H9 (cell line): ENCODE measurements at regions not wholly inside any gene's neighbourhood (a gene's known extent, or its start where the extent isn't known, plus 50 kb on each side); places are given as distances from the start of the nearest gene placed in this dataset.

Experiments used
- DNase-seq: peaks from one replicate; pipeline ENCODE4 v3.0.0-alpha.2; 2017
- H2AFZ ChIP-seq: one replicate; pipeline ENCODE4 v1.6.1; 2013; ENCODE audit warnings: mild to moderate bottlenecking, low read length, control low read depth, moderate library complexity
- H2AK5ac ChIP-seq: 2 replicates; pipeline ENCODE4 v1.6.1; 2013; ENCODE audit warnings: low read length, control low read depth, mixed read lengths; ENCODE audit not compliant: insufficient read length
- H2BK120ac ChIP-seq: one replicate; pipeline ENCODE4 v1.6.1; 2013; ENCODE audit warnings: low read depth, mild to moderate bottlenecking, low read length, control low read depth, inconsistent platforms; ENCODE audit not compliant: poor library complexity, severe bottlenecking
- H2BK12ac ChIP-seq: 2 replicates; pipeline ENCODE4 v1.6.1; 2013; ENCODE audit warnings: low read length, control low read depth, mixed read lengths, low read depth; ENCODE audit not compliant: insufficient read length
- H2BK15ac ChIP-seq: 2 replicates; pipeline ENCODE4 v1.6.1; 2013; ENCODE audit warnings: low read depth, low read length, control low read depth
- H2BK20ac ChIP-seq: one replicate; pipeline ENCODE4 v1.6.1; 2013; ENCODE audit warnings: low read depth, mild to moderate bottlenecking, low read length, control low read depth, inconsistent platforms; ENCODE audit not compliant: poor library complexity, severe bottlenecking
- H2BK5ac ChIP-seq: 2 replicates; pipeline ENCODE4 v1.6.1; 2013; ENCODE audit warnings: low read length, control low read depth, mixed read lengths; ENCODE audit not compliant: insufficient read length
- H3K14ac ChIP-seq: 2 replicates; pipeline ENCODE4 v1.6.1; 2013; ENCODE audit warnings: low read length, control low read depth; ENCODE audit not compliant: insufficient read depth
- H3K18ac ChIP-seq: 2 replicates; pipeline ENCODE4 v1.6.1; 2013; ENCODE audit warnings: low read depth, mild to moderate bottlenecking, mixed read lengths, low read length, control low read depth; ENCODE audit not compliant: insufficient read length
- H3K23ac ChIP-seq: 2 replicates; pipeline ENCODE4 v1.6.1; 2013; ENCODE audit warnings: low read length, control low read depth, mixed read lengths, low read depth; ENCODE audit not compliant: insufficient read length
- H3K23me2 ChIP-seq: 2 replicates; pipeline ENCODE4 v1.6.1; 2013; ENCODE audit warnings: low read depth, mild to moderate bottlenecking, mixed read lengths, low read length, control low read depth; ENCODE audit not compliant: insufficient read length, poor library complexity, severe bottlenecking
- H3K27ac ChIP-seq: 2 replicates; pipeline ENCODE4 v1.5.1; 2013; ENCODE audit warnings: low read length, control low read depth, mixed read lengths, low read depth; ENCODE audit not compliant: insufficient read length
- H3K27me3 ChIP-seq: 2 replicates; pipeline ENCODE4 v1.6.1; 2013; ENCODE audit warnings: low read length, control low read depth, inconsistent platforms; ENCODE audit not compliant: insufficient read depth
- H3K4ac ChIP-seq: 2 replicates; pipeline ENCODE4 v1.6.1; 2013; ENCODE audit warnings: low read depth, mild to moderate bottlenecking, control low read depth, inconsistent platforms, low read length, moderate library complexity
- H3K4me1 ChIP-seq: 2 replicates; pipeline ENCODE4 v1.6.1; 2013; ENCODE audit warnings: low read length, control low read depth, inconsistent platforms; ENCODE audit not compliant: insufficient read depth
- H3K4me2 ChIP-seq: 2 replicates; pipeline ENCODE4 v1.6.1; 2013; ENCODE audit warnings: low read length, control low read depth, mixed read lengths; ENCODE audit not compliant: insufficient read length, insufficient read depth
- H3K56ac ChIP-seq: 2 replicates; pipeline ENCODE4 v1.6.1; 2013; ENCODE audit warnings: low read depth, mild to moderate bottlenecking, mixed read lengths, low read length, control low read depth; ENCODE audit not compliant: insufficient read length
- H3K79me1 ChIP-seq: 2 replicates; pipeline ENCODE4 v1.6.1; 2013; ENCODE audit warnings: low read depth, mild to moderate bottlenecking, moderate library complexity, low read length, control low read depth, inconsistent platforms; ENCODE audit not compliant: insufficient read depth, poor library complexity, severe bottlenecking
- H3K79me2 ChIP-seq: 2 replicates; pipeline ENCODE4 v1.6.1; 2013; ENCODE audit warnings: low read length, control low read depth, inconsistent platforms; ENCODE audit not compliant: insufficient read depth
- H3K9ac ChIP-seq: 2 replicates; pipeline ENCODE4 v1.6.1; 2013; ENCODE audit warnings: low read length, control low read depth, mixed read lengths; ENCODE audit not compliant: insufficient read length; ENCODE audit errors: extremely low read depth
- H3K9me3 ChIP-seq: one replicate; pipeline ENCODE4 v1.6.1; 2013; ENCODE audit warnings: low read depth, low read length, inconsistent platforms; ENCODE audit not compliant: control insufficient read depth
- H3T11ph ChIP-seq: one replicate; pipeline ENCODE4 v1.6.1; 2013; ENCODE audit warnings: mild to moderate bottlenecking, low read length, control low read depth, inconsistent platforms
- H4K20me1 ChIP-seq: one replicate; pipeline ENCODE4 v1.6.1; 2013; ENCODE audit not compliant: control insufficient read depth, insufficient read length, insufficient read depth
- H4K5ac ChIP-seq: 2 replicates; pipeline ENCODE4 v1.6.1; 2013; ENCODE audit warnings: low read depth, mild to moderate bottlenecking, mixed read lengths, low read length, control low read depth; ENCODE audit not compliant: insufficient read length
- H4K8ac ChIP-seq: replicated peaks from 2 replicates; pipeline ENCODE4 v1.6.1; 2013; ENCODE audit warnings: low read length, control low read depth, mixed read lengths, low read depth; ENCODE audit not compliant: insufficient read length
- H4K91ac ChIP-seq: 2 replicates; pipeline ENCODE4 v1.6.1; 2013; ENCODE audit warnings: low read depth, mild to moderate bottlenecking, moderate library complexity, mixed read lengths, low read length, control low read depth; ENCODE audit not compliant: insufficient read length
- H3K27ac Mint-ChIP-seq, 3 experiments: 2 replicates in 2 of 3; 3 replicates in 1 of 3; pipeline ENCODE4 v1.8.0; 2020 to 2021; ENCODE audit warnings: mixed read lengths in 3 of 3, mild to moderate bottlenecking in 1 of 3, moderate library complexity in 1 of 3
- H3K27me3 Mint-ChIP-seq: 2 replicates; pipeline ENCODE4 v1.8.0; 2021; ENCODE audit warnings: low read depth, mild to moderate bottlenecking, moderate library complexity, mixed read lengths
- H3K36me3 Mint-ChIP-seq, 3 experiments: 2 replicates in 2 of 3; 3 replicates in 1 of 3; pipeline ENCODE4 v1.8.0; 2020 to 2021; ENCODE audit warnings: low read depth in 3 of 3, mixed read lengths in 3 of 3; ENCODE audit not compliant: insufficient read depth in 1 of 3
- H3K4me1 Mint-ChIP-seq, 2 experiments: 2 replicates each; pipeline ENCODE4 v1.8.0; 2020; ENCODE audit warnings: mixed read lengths in 2 of 2
- H3K4me3 Mint-ChIP-seq, 2 experiments: 2 replicates in 1 of 2; 3 replicates in 1 of 2; pipeline ENCODE4 v1.8.0; 2020 to 2021; ENCODE audit warnings: mild to moderate bottlenecking in 2 of 2, mixed read lengths in 2 of 2, moderate library complexity in 1 of 2
- H3K9me3 Mint-ChIP-seq, 2 experiments: 2 replicates in 1 of 2; 3 replicates in 1 of 2; pipeline ENCODE4 v1.8.0; 2020; ENCODE audit warnings: mild to moderate bottlenecking in 2 of 2, mixed read lengths in 2 of 2, moderate library complexity in 1 of 2
- WGBS: extraction: QIAGEN DNeasy Blood & Tissue Kit; methylation state at CpG from one replicate; pipeline ENCODE4 v1.1.7; 2013; ENCODE audit warnings: missing lambda C conversion rate, low lambda C conversion rate, mixed read lengths; ENCODE audit not compliant: insufficient read length; ENCODE audit errors: extremely low coverage; 5-methylcytosine and 5-hydroxymethylcytosine counted together
- TF ChIP-seq, protein P1 (sequence below): fragments of 200-600 bp; sonication (generic); conservative IDR thresholded peaks from 3 replicates; pipeline ENCODE4 v1.8.0; 2021; ENCODE audit warnings: antibody characterized with exemption, mild to moderate bottlenecking

DNA sequence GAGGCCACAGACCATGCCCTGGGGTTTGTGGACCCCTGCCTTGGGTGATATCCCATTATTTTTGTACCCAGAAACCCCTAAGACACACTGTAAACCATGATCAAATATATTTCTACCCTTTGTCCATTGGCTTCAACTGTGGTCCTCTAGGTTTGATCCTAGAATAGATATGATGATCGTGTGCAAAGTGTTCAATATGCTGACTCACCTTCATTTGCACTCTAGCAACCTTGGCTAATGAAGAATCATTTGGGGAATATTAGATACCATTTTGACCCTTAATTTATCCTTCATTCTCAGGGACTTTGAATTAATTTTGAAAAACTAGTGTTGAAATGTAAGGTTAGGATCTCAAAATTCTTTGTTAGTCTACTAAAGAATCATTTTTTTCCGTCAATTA lies 73.1 kb upstream of the RAP1B start:
- H3K4me1 Mint-ChIP-seq = peaks cover 26% of the 10 kb centered on the region in 2 experiments
- no peak for DNase-seq
- no peak overlapping the region for H2BK20ac ChIP-seq
- no peak overlapping the region for H3K14ac ChIP-seq
- no peak overlapping the region for H3T11ph ChIP-seq
- no peak overlapping the region for H3K4me3 Mint-ChIP-seq
- no peak overlapping the region for H4K91ac ChIP-seq
- H2AK5ac ChIP-seq = no peak overlapping the region
- H3K36me3 Mint-ChIP-seq = peaks cover 11 to 25% (median 11%) of the 10 kb centered on the region in 3 experiments
- no peaks in the 10 kb centered on the region for H3K4me1 ChIP-seq
- no peaks in the 10 kb centered on the region for H3K79me2 ChIP-seq
- TF ChIP-seq, protein P1, sequence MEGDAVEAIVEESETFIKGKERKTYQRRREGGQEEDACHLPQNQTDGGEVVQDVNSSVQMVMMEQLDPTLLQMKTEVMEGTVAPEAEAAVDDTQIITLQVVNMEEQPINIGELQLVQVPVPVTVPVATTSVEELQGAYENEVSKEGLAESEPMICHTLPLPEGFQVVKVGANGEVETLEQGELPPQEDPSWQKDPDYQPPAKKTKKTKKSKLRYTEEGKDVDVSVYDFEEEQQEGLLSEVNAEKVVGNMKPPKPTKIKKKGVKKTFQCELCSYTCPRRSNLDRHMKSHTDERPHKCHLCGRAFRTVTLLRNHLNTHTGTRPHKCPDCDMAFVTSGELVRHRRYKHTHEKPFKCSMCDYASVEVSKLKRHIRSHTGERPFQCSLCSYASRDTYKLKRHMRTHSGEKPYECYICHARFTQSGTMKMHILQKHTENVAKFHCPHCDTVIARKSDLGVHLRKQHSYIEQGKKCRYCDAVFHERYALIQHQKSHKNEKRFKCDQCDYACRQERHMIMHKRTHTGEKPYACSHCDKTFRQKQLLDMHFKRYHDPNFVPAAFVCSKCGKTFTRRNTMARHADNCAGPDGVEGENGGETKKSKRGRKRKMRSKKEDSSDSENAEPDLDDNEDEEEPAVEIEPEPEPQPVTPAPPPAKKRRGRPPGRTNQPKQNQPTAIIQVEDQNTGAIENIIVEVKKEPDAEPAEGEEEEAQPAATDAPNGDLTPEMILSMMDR = no peak
- H3K27ac ChIP-seq = no peak overlapping the region
- H2BK15ac ChIP-seq = no peak overlapping the region
- H3K27me3 ChIP-seq = no peaks in the 10 kb centered on the region
- no peak overlapping the region for H3K4ac ChIP-seq
- no peak overlapping the region for H3K27ac Mint-ChIP-seq
- H3K18ac ChIP-seq = no peak overlapping the region
- no peak overlapping the region for H3K56ac ChIP-seq
- H2AFZ ChIP-seq = no peak overlapping the region
- no peak overlapping the region for H3K4me2 ChIP-seq
- no peak overlapping the region for H3K9ac ChIP-seq
- H3K23ac ChIP-seq = no peak overlapping the region
- no peaks in the 10 kb centered on the region for H3K79me1 ChIP-seq
- no peaks in the 10 kb centered on the region for H4K20me1 ChIP-seq
- H3K9me3 Mint-ChIP-seq = peaks cover 18 to 23% of the 10 kb centered on the region in 2 experiments
- H2BK5ac ChIP-seq = no peak overlapping the region
- H3K23me2 ChIP-seq = no peaks in the 10 kb centered on the region
- WGBS = no CpG with 5 or more reads among the region's 2 CpGs
- H2BK12ac ChIP-seq = no peak overlapping the region
- H4K8ac ChIP-seq = no peak overlapping the region
- no peak overlapping the region for H2BK120ac ChIP-seq
- no peak overlapping the region for H4K5ac ChIP-seq
- H3K9me3 ChIP-seq = no peaks in the 10 kb centered on the region
- no peaks in the 10 kb centered on the region for H3K27me3 Mint-ChIP-seq
